Peyer's patch (tissue), 4 donors: ENCODE measurements at regions not wholly inside any gene's neighbourhood (a gene's known extent, or its start where the extent isn't known, plus 50 kb on each side); places are given as distances from the start of the nearest gene placed in this dataset.

Experiments used
- CTCF ChIP-seq, 6 experiments: fragments of 450-650 bp in 4 of 6; fragments of 200-600 bp in 2 of 6; sonication (generic) in 1 of 6; IDR thresholded peaks; one replicate each; pipeline ENCODE4 v1.5.1; 2017 to 2019; ENCODE audit warnings: antibody characterized with exemption in 6 of 6, mild to moderate bottlenecking in 3 of 6, moderate library complexity in 1 of 6
- POLR2A ChIP-seq, 2 donors: fragments of 450-650 bp; IDR thresholded peaks; one replicate each; pipeline ENCODE4 v1.5.1; 2017; ENCODE audit warnings: antibody characterized with exemption in 2 of 2, mild to moderate bottlenecking in 2 of 2, moderate library complexity in 2 of 2

- TF ChIP-seq CTCF (IDR thresholded peaks at IDR 0.05) (no peak), POLR2A (IDR thresholded peaks at IDR 0.05) (no peak)
These were observed 688.9 kb upstream of the KIF2B start for GRCh38 chr17:53133876-53134275.
